HUDEP-2 (cell line): ENCODE measurements at regions not wholly inside any gene's neighbourhood (a gene's known extent, or its start where the extent isn't known, plus 50 kb on each side); places are given as distances from the start of the nearest gene placed in this dataset.
A peak's percentile ranks its signal among the peaks of the same experiment; 100 is the strongest.

ENCODE experiments used
- DNase-seq, 76 experiments: peaks; one replicate each; lab custom pipeline; 2025; ENCODE audit not compliant: unreplicated experiment in 76 of 76; lab: John Stamatoyannopoulos, UW

DNA sequence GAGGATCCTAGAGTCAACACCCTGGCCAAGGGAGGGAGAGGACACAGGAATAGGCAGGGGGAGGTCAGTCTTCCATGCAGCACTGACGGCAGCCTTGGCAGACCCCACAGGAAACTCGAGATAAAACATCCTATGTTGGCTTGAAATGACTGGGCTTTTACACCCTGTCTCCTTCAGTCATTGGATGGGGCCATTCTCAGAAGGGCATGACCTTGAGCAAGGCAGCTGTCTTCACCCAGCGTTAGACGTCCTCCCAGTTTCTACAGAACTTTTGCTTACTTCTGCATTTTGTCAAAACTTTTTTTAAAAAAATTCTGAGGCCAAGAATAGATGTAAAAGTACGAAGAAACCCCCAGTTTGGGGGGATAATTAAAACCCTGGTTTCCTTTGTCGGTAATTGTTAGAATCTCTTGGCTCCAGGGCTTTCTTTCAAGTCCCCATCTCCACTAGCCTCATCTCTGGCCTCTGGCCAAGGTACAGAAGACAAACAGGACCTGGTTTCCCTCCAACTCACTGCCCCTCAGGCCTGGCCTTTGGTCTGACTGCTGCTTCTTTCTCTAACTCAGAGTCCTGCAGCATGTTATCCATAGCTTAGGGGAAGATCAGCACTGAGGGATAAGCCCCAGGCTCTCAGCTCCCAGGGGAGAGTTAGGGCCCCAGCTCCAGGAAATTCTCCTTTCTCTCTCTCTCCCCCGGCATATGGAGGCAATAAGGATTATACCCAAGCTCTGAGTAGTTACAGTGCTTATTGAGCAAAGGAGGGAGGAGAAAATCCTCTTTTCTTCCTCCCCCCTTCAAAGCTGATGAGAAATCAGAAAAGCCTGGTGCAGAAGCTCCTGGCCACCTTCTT lies 51.6 kb upstream of the KCND3 start:
- DNase-seq, result no peak

DNA sequence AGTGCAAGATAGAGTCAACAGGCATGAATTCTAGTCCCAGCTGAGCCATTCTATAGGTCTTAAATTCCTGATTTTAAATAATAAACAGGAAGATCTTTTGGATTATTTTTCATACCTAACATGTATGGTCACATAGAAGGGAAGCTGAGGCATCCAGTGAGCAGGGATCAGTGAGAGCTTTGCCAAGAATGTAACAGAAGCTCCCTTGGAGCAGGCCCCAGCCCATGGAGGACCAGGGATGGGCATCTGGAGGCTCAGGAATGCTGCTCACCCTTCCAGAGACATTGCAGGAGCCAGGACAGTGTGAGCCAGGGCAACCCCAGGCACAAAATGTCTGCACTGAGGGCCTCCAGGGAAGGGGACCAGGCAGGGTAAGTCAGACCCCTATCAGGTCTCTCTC lies 54.4 kb upstream of the KCND3 start:
- no peak for DNase-seq

DNA sequence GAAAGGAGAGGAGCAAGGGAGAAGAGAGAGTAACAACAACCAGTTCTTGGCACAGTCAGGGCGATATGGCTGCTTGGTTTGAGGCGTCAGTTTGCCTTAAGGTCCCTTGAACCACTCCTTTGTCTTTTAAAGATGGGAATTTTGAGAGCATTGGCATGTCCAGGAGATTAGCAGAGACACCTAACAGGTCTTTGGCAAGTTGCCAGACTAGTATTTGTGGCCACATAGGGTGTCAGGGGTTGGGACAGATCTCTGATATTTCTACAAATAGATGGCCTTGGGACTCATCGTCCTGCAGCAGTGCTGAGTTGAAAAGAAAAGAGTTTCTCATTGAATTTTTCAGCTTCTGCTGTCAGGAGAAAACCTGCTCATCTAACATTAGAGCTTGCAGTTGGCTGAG lies 55.3 kb upstream of the KCND3 start:
- no peak for DNase-seq

DNA sequence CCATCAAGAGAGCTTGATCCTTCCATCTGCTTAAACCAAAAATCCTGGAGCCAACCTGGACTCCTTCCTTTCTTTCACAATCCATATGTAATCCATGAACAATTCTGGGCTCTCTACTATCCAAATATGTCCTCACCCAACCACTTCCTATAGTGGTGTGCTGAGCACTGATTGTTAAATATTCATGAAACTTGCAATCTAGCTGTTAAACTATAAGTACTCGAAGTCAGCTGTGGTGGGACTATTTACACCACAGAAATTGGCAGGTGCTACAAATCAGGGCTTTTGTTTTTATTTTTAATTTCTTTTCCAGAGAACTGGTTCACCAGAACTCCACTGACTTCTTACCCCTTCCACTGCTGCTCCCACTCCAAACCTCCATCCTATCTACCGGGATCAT lies 57.2 kb upstream of the KCND3 start:
- no peak for DNase-seq

DNA sequence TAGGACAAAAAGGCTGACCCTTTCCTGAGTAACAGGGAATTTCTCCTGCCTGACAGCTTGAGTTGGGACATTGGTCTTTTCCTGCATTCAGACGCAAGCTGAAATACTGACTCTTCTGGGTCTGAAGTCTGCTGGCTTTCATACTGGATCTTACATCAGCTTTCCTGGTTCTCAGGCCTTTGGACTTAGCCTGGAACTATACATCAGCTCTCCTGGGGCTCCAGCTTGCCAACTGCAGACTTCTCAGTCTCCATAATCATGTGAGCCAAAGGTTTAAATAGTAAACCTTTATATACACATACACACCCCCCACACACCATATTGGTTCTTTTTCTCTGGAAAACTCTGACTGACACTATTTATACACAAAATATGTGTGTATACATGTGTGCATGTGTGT lies 59.0 kb upstream of the KCND3 start:
- no peak for DNase-seq

DNA sequence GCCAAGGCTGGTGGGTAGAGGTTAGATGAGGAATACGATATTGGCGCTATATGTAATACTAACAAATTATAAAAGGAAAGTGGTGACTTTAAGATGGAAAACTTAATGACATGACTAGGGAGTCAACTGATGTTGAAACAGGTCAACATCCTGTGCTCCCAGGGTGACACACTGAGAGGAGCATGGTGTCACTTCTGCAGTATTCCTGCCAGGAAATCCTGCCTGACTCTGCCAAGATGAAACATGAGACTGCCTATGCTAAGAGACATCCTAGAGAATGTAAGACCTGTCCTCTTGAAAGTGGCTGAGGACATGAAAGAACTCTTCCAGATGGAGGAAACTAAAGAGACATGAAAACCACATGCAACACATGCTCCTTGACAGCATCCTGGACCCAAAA lies 65.0 kb upstream of the KCND3 start:
- no peak for DNase-seq

DNA sequence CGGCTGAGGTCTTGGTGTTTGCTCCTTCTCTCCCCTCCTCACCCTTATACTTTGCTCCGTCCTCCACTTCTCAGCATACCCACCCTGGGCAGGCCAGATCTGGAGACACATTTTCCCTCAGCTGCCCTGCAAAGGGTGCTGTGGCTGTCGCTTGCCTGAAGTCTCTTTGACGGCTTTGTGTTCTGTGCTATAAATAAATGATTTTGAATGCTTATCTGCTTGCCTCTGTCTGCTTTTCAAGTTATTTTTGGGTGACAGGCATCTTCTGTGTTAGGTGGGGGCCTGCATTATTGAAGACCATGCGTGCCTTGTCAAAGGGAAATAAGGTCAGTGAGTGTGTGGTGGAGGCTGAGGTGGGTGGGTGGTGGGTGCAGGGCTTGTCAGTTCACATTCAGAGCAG lies 66.9 kb upstream of the KCND3 start:
- no peak for DNase-seq

DNA sequence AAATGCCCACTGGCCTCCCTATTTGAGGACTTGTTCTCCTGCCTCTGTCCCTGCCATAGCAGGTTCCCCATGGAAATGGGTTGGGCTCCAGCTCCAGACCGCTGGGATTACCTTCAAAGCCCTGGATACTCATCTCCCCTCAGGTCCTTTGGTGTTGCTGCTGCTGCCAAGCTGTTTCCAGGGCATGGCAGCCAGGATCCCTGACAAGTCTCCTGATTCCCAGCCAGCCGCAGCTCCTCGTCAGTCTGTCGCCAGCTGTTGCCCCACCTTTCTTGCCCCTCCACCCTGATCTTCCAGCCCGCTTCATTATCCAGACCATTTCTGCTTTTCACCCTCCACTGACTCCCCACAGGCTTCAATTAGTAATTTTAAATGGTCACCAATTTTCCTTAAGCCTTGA lies 68.3 kb upstream of the KCND3 start:
- no peak for DNase-seq

DNA sequence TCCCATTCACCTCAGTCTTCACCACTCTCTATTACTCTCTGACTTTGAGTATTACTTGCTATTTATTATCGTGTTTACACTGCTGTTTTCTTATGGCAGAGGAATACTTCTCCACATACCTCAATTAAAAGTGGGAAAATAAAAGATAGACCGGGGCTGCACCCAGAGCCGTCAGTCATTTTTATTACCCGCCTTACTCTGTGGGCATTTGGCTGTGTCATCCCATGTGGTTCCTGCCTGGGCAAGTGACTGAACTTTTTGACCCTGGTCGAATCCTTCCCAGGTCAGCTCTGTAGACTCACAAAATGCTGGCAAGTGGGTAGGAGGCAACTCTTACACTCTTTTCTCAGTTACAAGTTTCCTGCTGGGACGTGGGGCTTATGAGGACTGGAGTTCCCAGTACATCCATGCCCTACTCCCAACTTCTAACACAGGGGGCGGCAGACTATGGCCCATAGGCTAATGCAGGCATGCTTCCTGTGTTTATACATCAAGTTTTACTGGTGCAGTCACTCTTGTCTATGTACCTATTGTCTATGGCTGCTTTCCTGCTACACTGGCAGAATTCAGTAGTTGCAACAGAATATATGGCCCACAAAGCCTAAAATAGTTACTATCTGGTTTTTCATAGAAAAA lies 69.5 kb upstream of the KCND3 start:
- DNase-seq, result no peak

DNA sequence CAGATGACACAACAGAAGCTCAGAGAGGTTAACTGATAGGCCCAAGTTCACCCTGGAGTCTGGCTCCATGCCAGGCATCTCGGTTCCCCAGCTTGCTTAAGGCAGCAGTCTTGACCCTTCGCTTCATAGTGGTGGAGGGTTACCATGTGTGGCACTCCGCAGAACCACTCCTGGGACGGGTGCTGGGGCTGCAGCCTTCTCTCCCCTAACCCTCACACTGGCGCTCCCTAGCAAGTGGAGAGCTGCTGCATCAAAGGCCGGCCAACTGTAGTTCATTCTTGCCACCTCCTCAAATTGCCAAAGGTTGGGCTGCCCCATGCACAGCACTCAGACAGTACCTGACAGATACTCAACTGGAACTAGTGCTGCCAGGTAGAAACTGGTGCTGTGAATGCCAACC lies 70.2 kb upstream of the KCND3 start:
- DNase-seq, result no peak

DNA sequence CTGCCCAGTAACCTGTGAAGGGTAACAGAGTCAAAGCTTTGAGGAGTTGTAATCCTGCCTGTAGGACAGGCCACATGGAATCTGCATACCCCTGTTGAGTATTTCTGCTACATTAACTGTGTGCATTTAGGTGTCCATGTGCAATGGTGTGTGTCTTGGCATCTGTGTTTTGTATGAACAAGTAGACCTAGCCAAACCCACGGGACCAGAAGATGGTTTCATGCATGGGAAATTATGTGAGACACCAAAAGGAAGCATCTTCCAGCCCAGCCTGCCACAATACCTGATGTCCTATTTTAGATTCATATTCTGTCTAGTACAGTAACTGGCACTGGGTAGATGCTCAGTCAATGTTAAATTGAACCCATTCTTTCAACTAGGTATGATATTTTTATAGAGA lies 70.8 kb upstream of the KCND3 start:
- no peak for DNase-seq

DNA sequence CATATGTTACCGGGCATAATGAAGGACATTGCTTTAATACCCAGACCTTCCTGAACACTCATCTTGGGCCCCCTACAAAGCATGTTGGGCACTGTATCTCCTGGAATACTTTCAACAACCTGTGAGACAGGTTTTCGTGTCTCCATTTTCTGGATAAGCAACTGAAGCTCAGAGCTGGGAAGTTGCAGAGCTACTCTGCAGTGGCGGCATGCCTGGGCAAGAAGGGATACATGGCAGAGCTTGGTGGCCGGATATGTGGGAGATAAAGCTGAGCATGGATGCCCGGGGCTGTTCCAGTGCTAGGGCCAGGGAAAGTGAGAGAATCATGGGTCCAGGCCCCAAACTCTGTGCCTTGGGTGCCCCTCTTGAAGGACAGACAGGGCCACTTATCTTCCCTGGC lies 71.6 kb upstream of the KCND3 start:
- DNase-seq, result no peak

DNA sequence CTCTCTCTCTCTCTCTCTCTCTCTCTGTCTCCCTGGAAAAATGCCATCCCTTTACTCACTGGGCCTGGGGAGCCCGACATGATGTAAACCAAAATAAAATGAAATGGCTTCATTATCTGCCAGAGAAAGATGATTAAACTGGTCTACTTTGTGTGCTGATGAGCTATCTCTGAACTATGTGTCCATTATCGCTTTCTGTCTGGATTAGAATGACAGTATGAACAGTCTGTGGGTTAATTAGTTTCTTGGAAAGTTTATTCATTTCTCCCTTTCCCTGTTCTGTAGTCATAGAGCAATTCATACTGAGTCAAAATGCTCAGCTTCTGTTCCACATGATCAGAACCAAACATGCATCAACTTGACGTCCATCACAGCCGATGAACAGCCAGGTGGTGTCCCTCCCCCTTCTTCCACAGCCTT lies 72.4 kb upstream of the KCND3 start:
- DNase-seq, result no peak

DNA sequence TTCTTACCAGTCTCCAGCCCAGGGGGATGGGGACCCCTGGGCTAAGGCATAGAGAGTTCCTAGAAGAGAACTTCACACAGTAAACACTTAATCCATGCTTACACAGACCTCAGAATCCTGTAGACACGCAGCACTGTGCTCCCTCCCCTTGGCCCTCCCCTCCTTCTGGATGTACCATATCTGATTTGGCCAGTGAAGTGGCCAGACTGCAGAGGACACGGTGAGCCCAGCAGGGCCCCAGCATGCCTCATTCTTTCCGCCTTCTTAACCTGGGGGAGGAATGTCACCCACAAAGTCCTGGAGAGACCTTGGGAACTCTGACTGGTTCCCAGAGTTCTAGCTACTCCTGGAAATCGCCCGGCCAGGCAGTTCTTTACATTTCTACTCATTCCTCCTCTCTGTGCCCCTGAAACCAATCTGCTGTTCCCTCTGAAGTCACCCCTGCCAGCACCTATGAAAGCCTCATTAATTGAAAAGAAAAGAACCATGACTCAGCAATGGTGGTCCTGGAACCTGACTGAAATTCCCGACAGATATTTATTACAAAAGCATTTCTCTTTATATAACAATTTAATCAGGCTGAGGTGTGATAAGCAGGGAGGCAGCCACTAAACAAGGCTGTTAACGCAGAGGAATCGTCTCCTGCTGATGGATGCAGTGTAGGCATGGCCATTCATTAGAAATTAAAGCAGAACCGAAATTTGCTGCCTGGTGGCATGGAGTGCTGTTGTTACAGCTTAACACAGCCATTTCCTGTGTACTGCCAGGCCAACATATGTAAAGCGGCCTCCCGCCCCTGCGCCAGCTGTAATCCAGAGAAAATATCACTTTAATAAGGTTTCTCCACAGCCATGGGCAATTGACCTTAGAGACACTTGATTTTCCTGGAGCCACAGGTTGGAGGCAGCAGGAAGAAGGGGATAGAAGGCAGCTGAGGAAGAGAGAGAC lies 74.6 kb upstream of the KCND3 start:
- DNase-seq, result no peak

DNA sequence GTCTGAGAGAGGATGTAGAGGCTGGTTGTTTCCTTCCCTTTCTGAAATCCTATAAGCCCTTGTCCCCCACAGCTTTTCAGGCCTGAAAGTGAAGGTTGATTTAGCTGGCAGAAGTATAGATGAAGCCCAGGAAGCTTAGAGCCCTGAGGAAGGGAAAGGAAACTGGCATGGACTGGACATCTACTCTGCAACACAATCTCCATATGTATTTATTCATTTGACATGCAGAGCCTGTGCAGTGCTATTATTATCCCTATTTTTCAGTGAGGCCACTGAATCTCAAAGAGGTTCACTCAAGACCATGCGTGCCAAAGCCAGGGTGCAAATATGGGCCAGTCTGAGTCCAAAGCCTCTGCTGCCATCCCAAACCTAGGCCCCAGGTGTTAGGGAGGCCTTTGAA lies 78.5 kb upstream of the KCND3 start:
- DNase-seq, result no peak

DNA sequence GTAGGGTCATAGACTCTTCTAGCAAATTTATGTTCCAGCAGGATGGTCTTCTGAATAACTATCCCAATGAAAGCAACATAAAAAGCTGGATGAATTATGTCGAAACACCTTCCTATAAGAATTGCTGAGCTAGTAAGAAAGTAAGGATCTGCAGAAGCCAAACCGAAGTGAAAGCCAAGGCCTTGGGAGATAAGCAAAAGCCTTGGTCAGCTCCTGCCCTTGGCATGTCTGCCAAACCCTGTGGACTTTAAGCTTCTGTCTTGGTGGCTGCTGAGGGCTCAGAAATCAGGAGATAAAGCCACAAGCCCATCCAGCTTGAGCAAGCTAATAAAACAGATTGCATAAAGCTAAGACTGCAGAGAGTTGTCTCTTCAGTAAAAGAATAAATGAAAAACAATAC lies 81.2 kb upstream of the KCND3 start:
- no peak for DNase-seq

DNA sequence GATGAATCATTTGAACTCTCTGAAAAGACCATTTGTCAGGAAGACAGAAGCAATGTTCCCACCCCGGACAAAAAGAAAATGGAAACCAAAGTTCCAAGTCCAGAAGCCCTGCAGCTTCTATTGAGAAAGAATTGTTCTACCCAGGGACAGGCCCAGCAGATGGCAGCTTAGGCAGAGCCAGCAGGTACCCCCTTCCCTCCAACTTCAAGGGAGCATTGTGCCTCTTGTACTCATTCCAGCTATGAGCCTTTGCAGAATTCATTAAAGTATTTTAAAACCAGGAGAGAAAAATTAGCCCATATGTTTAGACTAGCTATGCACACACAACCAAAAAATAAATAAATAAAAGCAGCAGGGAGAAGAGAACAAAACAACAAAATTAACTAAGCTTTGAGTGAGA lies 85.2 kb upstream of the KCND3 start:
- DNase-seq, result no peak

DNA sequence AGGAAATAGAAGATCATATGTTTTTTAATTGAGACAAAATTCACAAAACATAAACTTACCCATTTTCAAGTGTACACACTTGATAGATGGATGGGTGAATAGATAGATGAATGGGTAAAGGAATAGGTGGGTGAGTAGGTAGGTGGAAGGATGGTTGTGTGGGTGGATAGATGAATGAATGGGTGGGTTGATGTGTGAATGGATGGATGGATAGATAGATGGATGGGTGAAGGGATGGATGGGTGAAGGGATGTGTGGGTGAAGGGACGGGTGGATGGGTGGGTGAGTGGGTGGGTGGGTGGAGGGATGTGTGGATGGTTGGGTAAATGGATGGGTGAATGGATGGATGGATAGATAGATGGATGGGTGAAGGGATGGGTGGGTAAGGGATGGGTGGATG lies 86.1 kb upstream of the KCND3 start:
- DNase-seq, result no peak

DNA sequence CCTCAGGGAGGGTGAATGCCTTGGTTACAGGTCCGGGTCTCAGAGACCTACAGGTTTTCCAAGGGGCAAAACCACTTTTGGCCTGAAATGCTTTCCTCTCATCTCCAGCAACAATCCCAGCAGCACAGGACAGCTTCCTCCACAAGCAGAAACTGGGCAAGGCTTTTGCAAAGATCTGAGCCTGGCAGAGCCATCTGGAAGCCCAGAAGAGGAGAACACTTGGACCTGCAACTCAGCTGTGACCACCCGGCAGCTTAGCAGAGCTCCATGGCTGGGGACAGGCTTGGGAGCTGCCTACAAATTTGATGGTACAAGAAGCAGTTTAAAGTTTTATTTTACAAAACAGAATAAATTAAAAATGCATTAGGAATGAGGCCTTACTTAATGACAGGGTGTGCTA lies 90.0 kb upstream of the KCND3 start:
- no peak for DNase-seq

DNA sequence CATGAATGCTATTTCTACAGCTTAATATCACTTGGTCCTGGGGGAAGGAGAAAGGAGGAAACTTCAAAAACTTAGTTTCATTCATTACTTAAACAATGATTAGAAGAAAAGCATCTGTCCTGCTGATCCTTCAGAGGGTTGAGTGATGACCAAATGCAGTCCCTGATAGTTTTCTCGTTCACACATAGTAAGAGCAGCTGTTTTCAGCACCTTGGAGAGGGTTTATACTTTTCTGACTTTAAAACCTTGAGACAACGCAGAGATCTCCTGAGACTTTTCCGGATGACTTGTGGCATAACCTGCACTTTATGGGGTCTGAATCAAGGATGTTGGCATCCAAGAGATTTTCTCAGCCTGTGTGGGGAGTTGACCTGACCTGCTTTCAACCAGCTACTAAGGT lies 94.0 kb upstream of the KCND3 start:
- peak in 1 of 76 experiments; percentile 1 for DNase-seq

DNA sequence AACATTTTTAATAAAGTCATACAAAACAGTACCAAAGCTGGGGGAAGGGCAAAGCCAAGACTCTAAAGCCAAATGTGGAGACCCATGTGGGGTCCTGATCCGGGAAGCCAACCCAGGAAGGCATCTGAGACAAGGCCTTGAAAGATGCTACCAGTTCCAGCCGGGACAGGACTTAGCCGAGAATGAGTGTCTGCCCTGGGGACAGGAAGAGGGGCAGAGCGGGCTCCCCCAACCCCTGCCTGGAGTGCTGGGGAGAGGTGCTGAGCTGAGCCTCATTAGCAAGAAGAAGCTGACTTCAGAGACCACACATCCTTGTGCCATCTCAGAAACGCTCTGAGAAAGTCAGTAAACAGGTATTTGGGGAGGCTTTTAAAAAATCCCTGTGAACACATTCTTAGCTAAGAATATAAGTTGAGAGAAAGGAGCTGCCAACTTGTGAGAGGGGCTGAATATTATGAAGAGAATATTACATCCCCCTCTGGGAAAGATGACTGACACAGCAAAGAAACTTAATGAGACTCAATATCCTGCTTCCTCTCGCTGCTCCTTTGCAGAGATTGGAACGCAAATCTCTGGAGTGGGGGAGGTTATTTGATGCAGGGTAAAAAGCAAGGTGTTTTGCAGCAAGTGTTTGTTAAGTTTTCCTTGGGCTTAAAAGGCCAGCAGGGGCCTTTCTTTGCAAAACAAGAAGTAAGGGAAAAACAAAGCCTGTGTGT lies 103.3 kb upstream of the KCND3 start:
- DNase-seq, result no peak
